COR-L47 (cell line): ENCODE measurements at regions not wholly inside any gene's neighbourhood (a gene's known extent, or its start where the extent isn't known, plus 50 kb on each side); places are given as distances from the start of the nearest gene placed in this dataset.

Experiments used
- DNase-seq: peaks from one replicate; lab custom pipeline; 2025; lab: John Stamatoyannopoulos, UW

DNA sequence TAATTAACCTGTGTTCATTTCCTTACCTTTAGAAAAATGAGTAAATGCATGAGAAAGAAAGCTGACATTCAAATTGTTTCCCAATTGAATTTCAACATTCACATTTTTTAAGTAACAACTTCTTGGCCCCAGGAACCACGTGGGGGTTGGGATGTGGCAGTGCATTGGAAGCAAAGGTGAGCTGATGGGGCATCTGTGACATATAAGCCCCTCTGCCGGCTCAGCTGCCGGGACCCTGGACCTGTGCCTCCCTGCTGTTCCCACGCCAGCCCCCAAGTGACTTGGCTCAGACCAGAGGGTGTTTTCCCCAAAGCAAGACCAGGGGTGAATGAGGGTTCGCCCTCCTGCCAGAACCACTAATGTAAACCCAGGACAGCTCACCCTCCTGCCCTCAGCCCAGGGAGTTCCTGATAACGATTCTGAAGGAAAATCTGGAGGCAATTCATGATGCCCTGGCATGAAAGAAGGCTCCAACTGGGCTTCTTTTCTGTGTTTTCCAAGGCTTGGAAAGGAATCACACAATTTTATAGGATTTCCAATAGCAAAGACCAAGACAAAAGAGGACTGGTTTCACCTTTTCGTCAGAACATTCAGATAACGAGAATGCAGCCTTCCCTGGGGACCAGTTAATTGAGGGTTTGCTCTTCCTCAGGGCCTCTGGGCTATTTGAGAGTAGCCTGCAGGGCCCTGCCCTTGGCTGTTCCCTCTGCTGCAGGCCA, 193.2 kb upstream of the TWIST2 start:
- no peak for DNase-seq

GRCh38 chr2:238655198-238655860, 192.6 kb upstream of the TWIST2 start:
- no peak for DNase-seq

DNA sequence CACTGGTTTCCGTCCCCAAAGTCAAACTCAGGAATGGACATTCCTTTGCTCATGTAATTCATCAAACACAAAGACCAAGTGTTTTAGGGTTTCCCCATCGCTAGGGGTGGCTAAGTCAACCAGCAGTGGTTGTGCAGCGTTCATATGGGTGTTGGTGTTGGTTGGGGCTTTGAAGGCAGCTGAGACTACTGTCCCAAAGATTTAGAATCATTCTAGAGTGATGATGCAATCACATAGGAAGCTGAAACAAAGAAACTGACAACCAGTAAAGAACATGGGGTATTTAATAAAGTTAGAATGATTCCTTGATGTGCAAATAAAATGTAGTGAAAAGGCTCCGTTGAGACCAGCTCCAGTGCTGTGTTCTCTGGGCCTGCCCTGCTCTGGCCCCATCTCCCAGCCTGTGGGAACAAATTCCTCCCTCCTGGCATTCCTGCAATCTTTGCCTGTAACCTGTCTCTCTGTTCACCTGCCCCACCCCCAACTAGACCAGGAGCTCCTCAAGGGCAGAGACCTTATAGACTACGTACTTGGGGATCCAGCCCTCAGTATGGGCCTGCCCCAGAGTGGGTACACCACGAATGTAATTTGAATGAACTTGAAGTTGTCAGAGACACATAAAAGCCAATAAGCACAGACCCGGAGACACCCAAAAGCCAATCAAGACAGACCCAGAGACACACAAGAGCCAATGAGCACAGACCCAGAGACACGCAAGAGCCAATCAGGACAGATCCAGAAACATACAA, 191.7 kb upstream of the TWIST2 start:
- no peak for DNase-seq

DNA sequence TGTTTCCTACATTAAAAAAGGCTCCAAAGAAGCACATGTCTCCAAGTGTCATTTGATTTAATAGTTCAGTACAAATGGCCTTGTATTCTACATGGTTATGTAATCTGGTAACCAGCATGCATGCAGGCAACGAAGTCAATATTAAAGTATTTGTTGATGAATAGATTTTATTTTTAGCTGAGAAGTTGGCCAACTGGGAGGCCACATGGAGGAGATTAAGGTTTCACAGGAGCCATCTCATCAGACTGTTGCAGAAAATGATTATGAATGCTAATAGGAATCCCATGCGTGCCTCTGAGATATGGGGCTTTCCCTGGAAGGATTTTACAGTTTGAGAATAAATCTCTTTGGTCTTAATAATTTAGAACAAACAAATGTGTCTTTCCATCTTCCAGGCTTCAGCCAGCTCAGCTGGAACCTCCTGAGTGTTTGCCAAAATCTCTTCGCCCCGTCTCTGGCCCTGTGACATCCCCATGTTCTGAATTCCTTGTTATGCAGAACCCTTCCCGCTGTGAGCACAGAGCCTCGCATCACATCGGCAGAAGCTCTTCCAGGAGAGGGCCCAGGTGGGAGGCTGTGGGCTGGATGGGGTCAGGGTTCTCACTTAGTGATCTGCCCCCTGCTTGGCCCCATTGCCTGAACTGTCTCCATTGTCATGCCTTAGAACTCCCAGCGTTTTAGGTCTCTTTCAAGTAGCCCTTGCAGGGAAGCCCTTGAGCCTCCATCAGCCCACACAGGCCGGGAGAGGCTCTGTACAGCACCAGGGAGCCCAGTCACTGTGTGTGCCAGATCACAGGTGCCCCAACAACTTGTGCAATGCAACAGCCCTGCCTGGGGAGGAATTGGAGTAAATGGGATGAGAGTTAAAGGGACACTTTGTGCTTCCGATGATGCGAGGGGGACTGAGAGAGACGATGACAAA, 190.5 kb upstream of the TWIST2 start:
- no peak for DNase-seq

- DNase-seq = no peak
These were observed 189.9 kb upstream of the TWIST2 start for GRCh38 chr2:238658054-238658407.

- DNase-seq = no peak
These were observed 189.1 kb upstream of the TWIST2 start for GRCh38 chr2:238658820-238659219.

GRCh38 chr2:238659231-238659630, 188.7 kb upstream of the TWIST2 start:
- DNase-seq = no peak

GRCh38 chr2:238663586-238663985, 184.3 kb upstream of the TWIST2 start:
- DNase-seq = no peak

DNA sequence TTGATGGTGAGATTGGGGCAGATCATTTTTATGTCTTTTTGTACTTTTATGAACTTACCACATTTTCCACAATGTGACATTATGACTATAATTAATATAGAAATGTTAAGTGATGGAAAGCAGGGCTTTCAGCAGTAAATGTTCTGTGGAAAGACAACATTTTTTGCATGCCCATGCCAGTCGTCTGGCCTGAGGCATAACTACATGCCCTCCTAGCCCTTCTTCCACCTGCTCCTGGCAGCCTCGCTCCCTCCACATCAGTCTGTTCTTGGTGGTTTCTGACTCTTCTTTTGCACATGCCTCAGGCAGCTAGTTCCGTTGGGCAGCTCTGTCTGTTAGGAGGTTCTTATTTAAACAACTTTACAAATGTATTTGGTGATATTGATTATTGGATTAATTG, 182.0 kb upstream of the TWIST2 start:
- DNase-seq = no peak

- no peak for DNase-seq
These were observed 181.3 kb upstream of the TWIST2 start for GRCh38 chr2:238666543-238666942.

DNA sequence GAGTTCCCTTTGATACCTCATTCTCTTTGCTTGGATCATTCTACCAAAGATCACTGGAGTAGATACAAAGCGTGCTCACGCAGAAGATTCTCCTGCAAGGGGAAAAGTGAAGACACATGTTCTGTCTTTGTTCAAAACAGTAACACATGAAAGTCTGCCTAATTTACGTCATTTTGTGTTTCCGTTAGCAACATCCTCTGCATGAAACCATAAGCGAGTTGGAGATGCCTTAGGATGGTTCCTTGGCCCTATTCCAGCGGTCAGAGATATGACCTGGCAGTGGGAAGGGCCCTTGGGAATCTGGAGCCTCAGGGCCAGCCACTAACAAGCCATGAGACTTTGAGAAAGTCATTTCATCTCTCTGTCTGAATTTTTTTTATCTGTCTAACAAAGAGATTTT, 180.9 kb upstream of the TWIST2 start:
- DNase-seq = no peak

DNA sequence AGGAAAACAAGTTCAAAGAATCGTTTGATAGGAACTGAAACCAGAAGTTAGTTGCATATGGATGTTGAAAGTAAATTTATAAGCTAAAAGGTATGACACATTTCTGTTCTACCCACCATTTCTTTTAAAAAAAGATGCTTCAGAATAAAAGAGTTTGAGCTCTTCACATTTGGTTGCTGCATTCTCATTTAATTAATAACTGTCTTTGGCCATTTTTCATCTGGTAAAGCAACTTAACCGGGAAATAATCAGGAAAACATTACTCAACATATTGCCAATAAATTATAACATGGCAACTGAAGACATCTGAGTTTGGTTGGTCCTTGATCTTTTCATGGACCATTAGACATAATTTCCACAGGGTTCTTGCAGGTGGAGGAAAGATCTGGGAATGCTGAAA, 180.2 kb upstream of the TWIST2 start:
- DNase-seq = no peak

- no peak for DNase-seq
These were observed 179.5 kb upstream of the TWIST2 start for GRCh38 chr2:238668426-238668825.

DNA sequence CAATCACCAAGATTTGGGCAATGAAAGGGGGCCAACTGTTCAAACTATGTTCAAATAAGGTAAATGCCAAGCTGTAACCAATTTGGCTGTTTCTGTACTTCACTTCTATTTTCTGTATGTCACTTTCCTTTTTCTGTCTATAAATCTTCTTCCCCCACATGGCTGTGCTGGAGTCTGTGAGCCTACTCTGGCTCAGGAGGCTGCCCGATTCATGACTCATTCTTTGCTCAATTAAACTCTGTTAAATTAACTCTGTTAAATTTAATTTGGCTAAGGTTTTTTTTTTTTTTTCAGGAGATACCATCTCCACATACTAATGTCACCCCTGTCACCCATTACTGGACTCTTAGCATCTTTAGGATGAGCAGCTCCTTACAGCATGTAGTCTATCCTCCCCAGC, 178.8 kb upstream of the TWIST2 start:
- no peak for DNase-seq

DNA sequence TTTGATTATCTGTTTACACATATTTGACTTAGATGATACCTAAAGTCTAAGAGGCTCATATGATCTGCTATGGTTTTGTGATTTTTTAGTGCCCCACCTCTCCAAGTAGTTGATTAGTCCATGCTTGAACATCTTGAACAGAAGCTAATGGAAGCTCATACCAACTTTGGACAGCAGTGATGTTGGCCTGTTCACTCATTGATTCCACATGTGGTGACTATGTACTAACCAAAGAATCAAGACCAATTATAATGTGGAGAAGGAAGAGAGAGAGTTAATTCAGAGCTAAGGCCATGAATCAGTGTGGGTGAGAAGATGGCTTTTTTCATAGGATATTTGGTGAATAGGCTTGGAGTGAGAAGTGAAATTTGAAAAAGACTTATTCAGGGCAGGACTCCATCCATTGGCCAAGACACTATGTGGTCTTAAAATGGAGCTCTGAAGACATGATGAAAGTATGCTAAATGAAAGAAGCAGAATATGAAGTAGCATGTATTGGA, 178.3 kb upstream of the TWIST2 start:
- no peak for DNase-seq

- DNase-seq = no peak
These were observed 177.7 kb upstream of the TWIST2 start for GRCh38 chr2:238670111-238670585.

DNA sequence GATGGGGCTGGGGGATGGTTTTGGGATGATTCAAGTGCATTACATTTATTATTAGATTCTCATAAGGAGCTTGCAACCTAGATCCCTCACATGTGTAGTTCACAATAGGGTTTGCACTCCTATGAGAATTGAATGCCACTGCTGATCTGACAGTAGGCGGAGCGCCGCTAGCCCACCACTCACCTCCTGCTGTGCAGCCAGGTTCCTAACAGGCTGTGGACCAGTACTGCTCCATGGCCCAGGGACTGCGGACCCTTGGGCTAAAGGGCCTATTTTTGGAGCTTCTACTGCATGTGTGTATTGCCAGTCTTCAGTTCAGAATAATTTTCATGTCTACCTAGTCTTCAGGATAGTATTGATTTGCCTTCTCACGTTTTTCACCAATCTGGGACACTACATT, 165.3 kb upstream of the TWIST2 start:
- no peak for DNase-seq

DNA sequence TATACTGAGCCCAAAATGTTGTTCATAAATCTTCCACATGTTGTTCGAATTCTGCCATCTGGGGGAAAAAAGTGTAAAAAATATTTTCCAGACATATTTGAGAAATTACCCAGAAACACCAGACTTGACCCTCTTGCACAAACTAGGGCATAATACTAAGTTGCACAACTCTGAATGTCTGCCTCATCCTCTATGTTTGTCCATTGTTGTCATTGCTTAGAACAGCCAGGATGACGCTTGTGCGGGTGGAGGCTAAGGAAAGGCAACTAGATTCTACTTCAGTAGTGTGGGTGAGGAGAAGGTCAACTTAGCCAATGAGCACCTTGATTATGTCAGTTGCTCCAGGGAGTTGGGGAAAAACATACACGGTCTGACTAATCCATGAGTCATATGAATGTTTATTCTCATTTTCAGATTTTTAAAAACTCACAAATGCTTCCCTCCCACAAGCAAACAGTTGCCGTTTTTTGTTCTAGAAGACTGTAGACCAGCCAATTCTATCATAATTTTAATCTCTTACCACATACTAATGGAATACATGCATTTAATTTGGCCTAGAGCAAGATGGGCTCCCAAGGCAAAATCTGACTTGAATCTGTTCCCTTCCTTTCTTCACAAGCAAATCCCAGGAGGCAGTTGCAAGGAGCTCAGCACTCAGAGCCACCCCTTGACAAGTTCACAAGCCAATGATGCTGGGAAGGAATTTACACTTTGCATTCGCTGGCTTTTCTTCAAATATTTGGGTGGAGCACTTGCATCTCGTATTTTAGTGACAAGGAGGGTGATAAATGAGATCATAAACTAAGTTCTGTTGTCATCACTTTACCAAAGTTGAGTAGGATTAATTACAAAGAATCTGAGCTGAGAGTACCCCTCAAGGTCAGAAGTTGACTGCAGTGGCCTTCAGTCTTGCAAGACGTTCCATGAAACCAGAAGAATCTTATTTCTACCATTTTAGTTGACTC, 163.2 kb upstream of the TWIST2 start:
- no peak for DNase-seq

DNA sequence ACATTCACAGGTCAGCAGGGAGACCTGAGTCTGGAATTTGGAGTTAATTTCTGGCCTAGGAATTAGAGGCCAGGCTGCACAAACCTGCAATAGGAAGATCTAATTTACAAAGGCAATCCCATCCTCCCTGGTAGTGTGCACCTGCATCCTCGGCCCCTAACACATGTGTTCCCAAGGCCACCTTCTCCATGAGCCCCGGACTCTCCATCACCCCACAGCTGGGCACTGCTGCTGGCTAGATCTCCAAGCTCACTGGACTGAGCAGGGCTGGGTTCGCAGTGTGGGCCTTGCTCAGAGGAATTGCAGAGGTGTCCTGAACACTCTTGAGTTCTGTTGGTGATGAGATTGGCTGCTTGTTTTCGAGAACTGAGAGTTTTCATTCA, 162.6 kb upstream of the TWIST2 start:
- DNase-seq = no peak

GRCh38 chr2:238685713-238686112, 162.2 kb upstream of the TWIST2 start:
- no peak for DNase-seq

DNA sequence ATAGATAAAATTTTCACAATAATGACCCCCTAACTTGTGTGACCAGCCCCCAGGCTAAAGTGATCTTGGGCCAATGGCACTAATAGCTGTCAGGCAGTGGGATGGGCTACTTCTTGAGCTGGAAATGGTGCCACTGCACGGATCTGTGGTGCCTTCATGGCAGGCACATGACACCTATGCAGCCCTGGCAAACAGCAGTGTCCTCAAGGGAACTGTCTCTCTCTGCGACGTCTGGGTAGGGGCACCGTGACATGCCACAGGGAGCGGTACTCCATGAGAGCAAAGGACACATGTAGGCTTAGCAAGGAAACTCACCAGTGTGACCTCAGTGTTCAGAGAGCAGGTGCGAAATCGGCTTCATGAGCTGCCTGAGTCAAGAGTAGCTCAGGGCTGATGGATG, 161.7 kb upstream of the TWIST2 start:
- no peak for DNase-seq
